ENCODE measurements at regions not wholly inside any gene's neighbourhood (a gene's known extent, or its start where the extent isn't known, plus 50 kb on each side); places are given as distances from the start of the nearest gene placed in this dataset.

GRCh38 chr13:28555096-28555495, 60.2 kb upstream of the FLT1 start:
- TF ChIP-seq CTCF (conservative IDR thresholded peaks at IDR 0.05; ENCODE audit: low read depth, low read length), result no peak
- no peak overlapping the region for H3K4me3 ChIP-seq (ENCODE audit: low read length)
- DNase-seq (ENCODE audit: low read depth), result no peak

- TF ChIP-seq CTCF (conservative IDR thresholded peaks at IDR 0.05; ENCODE audit: low read depth, low read length), result no peak
- DNase-seq (ENCODE audit: low read depth), result no peak
- no peak overlapping the region for H3K4me3 ChIP-seq (ENCODE audit: low read length)
Observed at GRCh38 chr13:28553971-28554370, 59.0 kb upstream of the FLT1 start.

GRCh38 chr13:28552288-28552687, 57.4 kb upstream of the FLT1 start:
- no peak for DNase-seq (ENCODE audit: low read depth)
- no peak for TF ChIP-seq CTCF (conservative IDR thresholded peaks at IDR 0.05; ENCODE audit: low read depth, low read length)

GRCh38 chr13:28551498-28551895, 56.6 kb upstream of the FLT1 start:
- no peak for TF ChIP-seq CTCF (conservative IDR thresholded peaks at IDR 0.05; ENCODE audit: low read depth, low read length)
- H3K4me3 ChIP-seq (ENCODE audit: low read length), result no peak overlapping the region
- no peak for DNase-seq (ENCODE audit: low read depth)

More at GRCh38 chr13:28552288-28552687, 57.4 kb upstream of the FLT1 start:
- H3K4me3 ChIP-seq (ENCODE audit: low read length), result no peak overlapping the region

GRCh38 chr13:28550721-28551497, 56.0 kb upstream of the FLT1 start:
- no peak for TF ChIP-seq CTCF (conservative IDR thresholded peaks at IDR 0.05; ENCODE audit: low read depth, low read length)
- H3K4me3 ChIP-seq (ENCODE audit: low read length), result no peak overlapping the region
- no peak for DNase-seq (ENCODE audit: low read depth)

GRCh38 chr13:28550091-28550490, 55.2 kb upstream of the FLT1 start:
- H3K4me3 ChIP-seq (ENCODE audit: low read length), result no peak overlapping the region
- TF ChIP-seq CTCF (conservative IDR thresholded peaks at IDR 0.05; ENCODE audit: low read depth, low read length), result no peak
- no peak for DNase-seq (ENCODE audit: low read depth)

- TF ChIP-seq CTCF (conservative IDR thresholded peaks at IDR 0.05; ENCODE audit: low read depth, low read length), result no peak
- no peak overlapping the region for H3K4me3 ChIP-seq (ENCODE audit: low read length)
- no peak for DNase-seq (ENCODE audit: low read depth)
Observed at GRCh38 chr13:28548872-28549271, 53.9 kb upstream of the FLT1 start.
